ENCODE measurements at regions not wholly inside any gene's neighbourhood (a gene's known extent, or its start where the extent isn't known, plus 50 kb on each side); places are given as distances from the start of the nearest gene placed in this dataset.

DNA sequence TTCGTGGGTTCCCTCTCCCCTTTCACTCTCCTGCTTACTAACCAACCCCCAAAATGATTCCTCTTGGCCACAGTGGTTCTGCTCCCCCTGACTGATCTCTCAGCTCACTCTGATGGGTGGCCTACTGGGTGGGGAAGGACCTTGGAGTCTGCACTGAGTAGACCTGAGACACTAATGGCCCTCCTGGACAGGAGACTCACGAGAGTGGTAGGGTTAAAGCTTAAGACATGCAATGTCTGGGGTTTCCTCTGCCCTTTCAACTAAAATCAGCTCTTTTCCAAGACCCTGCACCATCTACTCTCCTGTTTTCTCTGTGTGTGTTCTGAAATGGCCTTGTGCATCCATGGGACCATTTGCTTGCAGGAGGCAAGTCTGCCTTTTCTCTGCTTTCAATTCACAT, 631.4 kb downstream of the ACTR3B start:
- no peak overlapping the region for H3K9ac ChIP-seq (ENCODE audit: low read depth, low read length)
- no peak overlapping the region for H3K27ac ChIP-seq (ENCODE audit: low read length)
- peaks cover 71% of the 10 kb centered on the region for H3K9me3 ChIP-seq (ENCODE audit: insufficient read depth, low read depth, low read length)
- no peaks in the 10 kb centered on the region for H3K4me1 ChIP-seq (ENCODE audit: insufficient read depth, low read length)
- no peaks in the 10 kb centered on the region for H3K27me3 ChIP-seq (ENCODE audit: insufficient read depth, low read length)
- no peaks in the 10 kb centered on the region for H3K36me3 ChIP-seq (ENCODE audit: insufficient read depth, low read depth, low read length)
- no peak overlapping the region for H3K4me3 ChIP-seq (ENCODE audit: low read length)

DNA sequence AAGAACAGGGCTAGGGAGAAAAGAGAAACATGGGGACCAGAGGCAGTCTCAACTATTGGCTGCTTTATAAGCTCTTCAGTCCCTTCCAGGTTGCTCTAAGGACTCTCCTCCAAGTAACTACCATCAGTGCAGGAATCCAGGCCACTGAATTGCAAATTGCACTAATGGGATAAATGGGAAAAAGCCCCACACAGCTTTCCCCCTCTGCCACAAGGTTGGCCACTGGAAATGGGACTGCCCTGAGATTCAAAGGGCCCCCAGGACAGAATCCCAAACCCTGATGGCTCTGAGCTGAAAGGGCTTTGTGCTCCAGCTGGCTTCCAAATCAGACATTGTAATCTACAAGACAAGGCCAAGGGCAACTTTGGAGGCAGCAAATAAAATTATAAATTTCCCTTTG, 633.2 kb downstream of the ACTR3B start:
- peaks cover 87% of the 10 kb centered on the region for H3K9me3 ChIP-seq (ENCODE audit: insufficient read depth, low read depth, low read length)
- no peaks in the 10 kb centered on the region for H3K4me1 ChIP-seq (ENCODE audit: insufficient read depth, low read length)
- no peak overlapping the region for H3K27ac ChIP-seq (ENCODE audit: low read length)
- H3K4me3 ChIP-seq (ENCODE audit: low read length) = no peak overlapping the region
- H3K36me3 ChIP-seq (ENCODE audit: insufficient read depth, low read depth, low read length) = no peaks in the 10 kb centered on the region
- H3K27me3 ChIP-seq (ENCODE audit: insufficient read depth, low read length) = no peaks in the 10 kb centered on the region
- H3K9ac ChIP-seq (ENCODE audit: low read depth, low read length) = no peak overlapping the region

GRCh38 chr7:153393666-153394065, 634.1 kb downstream of the ACTR3B start:
- H3K9me3 ChIP-seq (ENCODE audit: insufficient read depth, low read depth, low read length) = peaks cover 93% of the 10 kb centered on the region
- no peaks in the 10 kb centered on the region for H3K36me3 ChIP-seq (ENCODE audit: insufficient read depth, low read depth, low read length)
- no peaks in the 10 kb centered on the region for H3K27me3 ChIP-seq (ENCODE audit: insufficient read depth, low read length)
- no peaks in the 10 kb centered on the region for H3K4me1 ChIP-seq (ENCODE audit: insufficient read depth, low read length)
- no peak overlapping the region for H3K27ac ChIP-seq (ENCODE audit: low read length)
- no peak overlapping the region for H3K9ac ChIP-seq (ENCODE audit: low read depth, low read length)
- H3K4me3 ChIP-seq (ENCODE audit: low read length) = no peak overlapping the region

- Histone ChIP-seq H3K9me3 (ENCODE audit: insufficient read depth, low read depth, low read length) (peaks cover 76% of the 10 kb centered on the region), H3K4me3 (ENCODE audit: low read length) (no peak overlapping the region), H3K4me1 (ENCODE audit: insufficient read depth, low read length) (no peaks in the 10 kb centered on the region), H3K27ac (ENCODE audit: low read length) (no peak overlapping the region), H3K36me3 (ENCODE audit: insufficient read depth, low read depth, low read length) (no peaks in the 10 kb centered on the region), H3K9ac (ENCODE audit: low read depth, low read length) (no peak overlapping the region), H3K27me3 (ENCODE audit: insufficient read depth, low read length) (no peaks in the 10 kb centered on the region)
Measured at GRCh38 chr7:153396475-153396874, 636.9 kb downstream of the ACTR3B start.

- no peaks in the 10 kb centered on the region for H3K27me3 ChIP-seq (ENCODE audit: insufficient read depth, low read length)
- no peak overlapping the region for H3K9ac ChIP-seq (ENCODE audit: low read depth, low read length)
- peaks cover 66% of the 10 kb centered on the region for H3K9me3 ChIP-seq (ENCODE audit: insufficient read depth, low read depth, low read length)
- no peak overlapping the region for H3K4me3 ChIP-seq (ENCODE audit: low read length)
- H3K36me3 ChIP-seq (ENCODE audit: insufficient read depth, low read depth, low read length) = no peaks in the 10 kb centered on the region
- H3K27ac ChIP-seq (ENCODE audit: low read length) = no peak overlapping the region
- H3K4me1 ChIP-seq (ENCODE audit: insufficient read depth, low read length) = no peaks in the 10 kb centered on the region
Measured at GRCh38 chr7:153397459-153397858, 637.9 kb downstream of the ACTR3B start.

DNA sequence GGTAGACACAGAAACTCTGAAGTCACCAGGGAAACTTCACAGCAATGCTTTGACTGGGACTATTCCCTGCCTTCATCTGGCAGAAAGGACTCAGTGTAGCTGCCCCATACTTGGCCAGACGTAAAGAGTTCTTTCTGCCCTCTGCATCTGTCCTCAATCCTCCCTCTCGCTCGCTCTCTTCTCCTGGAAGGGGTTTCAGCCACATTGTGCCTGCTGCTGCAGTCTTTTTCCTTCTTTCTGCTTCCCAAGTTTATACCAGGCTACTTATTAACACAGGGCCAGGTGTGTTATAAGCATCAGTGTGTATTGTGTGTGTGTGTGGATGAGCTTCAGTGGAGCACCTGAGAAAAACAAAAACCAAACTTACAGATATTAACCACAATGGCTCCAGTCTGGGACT, 638.4 kb downstream of the ACTR3B start:
- no peaks in the 10 kb centered on the region for H3K36me3 ChIP-seq (ENCODE audit: insufficient read depth, low read depth, low read length)
- H3K4me3 ChIP-seq (ENCODE audit: low read length) = no peak overlapping the region
- H3K27me3 ChIP-seq (ENCODE audit: insufficient read depth, low read length) = no peaks in the 10 kb centered on the region
- peaks cover 61% of the 10 kb centered on the region for H3K9me3 ChIP-seq (ENCODE audit: insufficient read depth, low read depth, low read length)
- H3K4me1 ChIP-seq (ENCODE audit: insufficient read depth, low read length) = no peaks in the 10 kb centered on the region
- H3K27ac ChIP-seq (ENCODE audit: low read length) = no peak overlapping the region
- H3K9ac ChIP-seq (ENCODE audit: low read depth, low read length) = no peak overlapping the region

DNA sequence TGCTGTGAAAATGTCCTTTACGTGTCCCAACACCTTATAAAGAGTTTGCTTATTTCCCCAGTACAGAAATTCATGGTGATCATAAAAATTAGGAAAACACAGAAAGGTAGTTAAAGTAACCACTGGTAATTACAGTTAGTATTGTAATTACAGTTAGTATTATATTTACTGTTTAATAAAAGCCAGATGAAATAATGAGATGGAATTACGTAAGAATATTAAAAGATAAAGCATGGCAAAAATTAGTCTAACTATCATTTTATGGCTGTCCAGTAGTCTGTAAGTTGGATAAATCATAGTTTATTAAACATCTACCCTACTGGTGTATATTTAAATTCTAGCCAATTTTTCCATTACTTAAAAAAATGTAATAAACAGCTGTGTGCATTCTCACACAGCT, 638.8 kb downstream of the ACTR3B start:
- Histone ChIP-seq H3K27ac (ENCODE audit: low read length) (no peak overlapping the region), H3K9me3 (ENCODE audit: insufficient read depth, low read depth, low read length) (peaks cover 57% of the 10 kb centered on the region), H3K4me1 (ENCODE audit: insufficient read depth, low read length) (no peaks in the 10 kb centered on the region), H3K4me3 (ENCODE audit: low read length) (no peak overlapping the region), H3K9ac (ENCODE audit: low read depth, low read length) (no peak overlapping the region), H3K36me3 (ENCODE audit: insufficient read depth, low read depth, low read length) (no peaks in the 10 kb centered on the region), H3K27me3 (ENCODE audit: insufficient read depth, low read length) (no peaks in the 10 kb centered on the region)

DNA sequence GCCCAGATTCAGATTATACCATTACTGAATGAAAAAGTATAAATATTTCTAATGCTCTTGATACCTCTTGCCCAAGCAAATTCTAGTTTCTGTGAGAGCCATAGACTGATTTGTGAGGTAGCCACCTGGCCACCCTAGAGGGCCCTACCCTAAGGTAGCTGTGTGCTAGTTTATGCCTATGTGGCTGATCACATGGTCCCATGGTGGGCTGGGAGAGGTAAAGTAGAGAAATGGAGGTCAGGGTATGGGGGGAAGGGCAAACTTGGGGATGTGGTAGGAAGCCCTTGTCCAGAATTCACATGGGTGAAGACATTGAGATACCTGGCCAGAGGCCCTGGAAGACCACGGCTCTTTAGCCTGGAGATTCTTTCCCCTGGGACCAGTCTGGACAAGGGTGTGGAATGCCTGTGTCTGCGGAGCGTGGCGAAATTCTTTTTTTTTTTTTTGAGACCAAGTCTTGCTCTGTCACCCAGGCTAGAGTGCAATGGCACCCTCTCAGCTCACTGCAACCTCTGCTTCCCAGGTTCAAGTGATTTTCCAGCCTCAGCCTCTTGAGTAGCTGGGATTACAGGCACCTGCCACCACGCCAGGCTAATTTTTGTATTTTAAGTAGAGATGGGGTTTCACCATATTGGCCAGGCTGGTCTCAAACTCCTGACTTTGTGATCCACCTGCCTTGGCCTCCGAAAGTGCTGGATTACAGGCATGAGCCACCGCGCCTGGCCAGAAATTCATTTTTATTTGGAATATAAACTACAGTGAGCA, 639.4 kb downstream of the ACTR3B start:
- Histone ChIP-seq H3K4me1 (ENCODE audit: insufficient read depth, low read length) (no peaks in the 10 kb centered on the region), H3K9me3 (ENCODE audit: insufficient read depth, low read depth, low read length) (peaks cover 51% of the 10 kb centered on the region), H3K36me3 (ENCODE audit: insufficient read depth, low read depth, low read length) (no peaks in the 10 kb centered on the region), H3K27ac (ENCODE audit: low read length) (no peak overlapping the region), H3K27me3 (ENCODE audit: insufficient read depth, low read length) (no peaks in the 10 kb centered on the region), H3K4me3 (ENCODE audit: low read length) (no peak overlapping the region), H3K9ac (ENCODE audit: low read depth, low read length) (no peak overlapping the region)

- H3K9ac ChIP-seq (ENCODE audit: low read depth, low read length) = no peak overlapping the region
- H3K27ac ChIP-seq (ENCODE audit: low read length) = no peak overlapping the region
- H3K9me3 ChIP-seq (ENCODE audit: insufficient read depth, low read depth, low read length) = peaks cover 45% of the 10 kb centered on the region
- H3K4me3 ChIP-seq (ENCODE audit: low read length) = no peak overlapping the region
- H3K36me3 ChIP-seq (ENCODE audit: insufficient read depth, low read depth, low read length) = no peaks in the 10 kb centered on the region
- no peaks in the 10 kb centered on the region for H3K27me3 ChIP-seq (ENCODE audit: insufficient read depth, low read length)
- H3K4me1 ChIP-seq (ENCODE audit: insufficient read depth, low read length) = no peaks in the 10 kb centered on the region
Measured at GRCh38 chr7:153399554-153399940, 640.0 kb downstream of the ACTR3B start.

- Histone ChIP-seq H3K9ac (ENCODE audit: low read depth, low read length) (no peak overlapping the region), H3K4me1 (ENCODE audit: insufficient read depth, low read length) (no peaks in the 10 kb centered on the region), H3K36me3 (ENCODE audit: insufficient read depth, low read depth, low read length) (no peaks in the 10 kb centered on the region), H3K27me3 (ENCODE audit: insufficient read depth, low read length) (no peaks in the 10 kb centered on the region), H3K9me3 (ENCODE audit: insufficient read depth, low read depth, low read length) (peaks cover 34% of the 10 kb centered on the region), H3K27ac (ENCODE audit: low read length) (no peak overlapping the region), H3K4me3 (ENCODE audit: low read length) (no peak overlapping the region)
Measured at GRCh38 chr7:153400735-153401593, 641.4 kb downstream of the ACTR3B start.

DNA sequence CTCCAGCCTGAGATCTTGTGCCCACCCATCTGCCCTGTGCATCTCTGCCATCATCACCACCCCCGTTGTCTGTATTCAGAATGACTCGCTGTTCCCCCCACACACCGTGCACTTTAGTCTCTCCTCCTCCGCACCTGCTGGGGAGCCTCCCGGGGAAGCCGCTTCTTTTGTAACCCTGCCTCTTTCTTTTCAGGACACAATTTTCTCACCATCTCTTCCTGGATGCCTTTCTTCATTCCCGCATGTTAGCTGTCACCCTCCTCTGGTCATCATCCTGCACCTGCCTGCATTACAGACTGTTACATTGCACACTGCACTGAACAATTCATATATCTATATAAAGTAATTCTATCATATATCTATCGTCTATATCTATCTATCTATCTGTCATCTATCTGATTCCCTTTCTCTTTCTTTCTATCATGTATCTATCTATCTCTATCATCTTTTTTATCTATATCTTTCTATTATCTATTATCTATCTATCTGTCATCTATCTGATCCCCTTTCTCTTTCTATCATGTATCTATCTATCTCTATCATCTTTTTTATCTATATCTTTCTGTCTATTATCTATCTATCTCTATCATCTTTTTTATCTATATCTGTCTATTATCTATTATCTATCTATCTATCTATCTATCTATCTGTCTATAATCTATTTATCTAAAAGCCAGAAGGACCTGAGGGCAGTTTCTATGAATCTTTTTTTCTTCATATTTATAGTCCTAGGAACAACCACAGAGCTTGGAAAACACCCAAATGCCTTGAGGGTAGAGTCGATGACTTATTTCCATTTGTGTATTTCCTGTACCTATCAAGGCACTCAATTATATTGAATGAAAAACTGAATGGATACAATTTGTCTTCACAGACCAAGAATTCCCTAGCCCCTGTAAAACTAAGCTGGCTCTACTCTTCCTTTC, 642.5 kb downstream of the ACTR3B start:
- no peak overlapping the region for H3K27ac ChIP-seq (ENCODE audit: low read length)
- no peaks in the 10 kb centered on the region for H3K4me1 ChIP-seq (ENCODE audit: insufficient read depth, low read length)
- H3K4me3 ChIP-seq (ENCODE audit: low read length) = no peak overlapping the region
- no peak overlapping the region for H3K9ac ChIP-seq (ENCODE audit: low read depth, low read length)
- no peaks in the 10 kb centered on the region for H3K27me3 ChIP-seq (ENCODE audit: insufficient read depth, low read length)
- peaks cover 24% of the 10 kb centered on the region for H3K9me3 ChIP-seq (ENCODE audit: insufficient read depth, low read depth, low read length)
- H3K36me3 ChIP-seq (ENCODE audit: insufficient read depth, low read depth, low read length) = no peaks in the 10 kb centered on the region

All from iPS-20b (cell line).